GM21619 (cell line): ENCODE measurements at regions not wholly inside any gene's neighbourhood (a gene's known extent, or its start where the extent isn't known, plus 50 kb on each side); places are given as distances from the start of the nearest gene placed in this dataset.

Experiments
- ATAC-seq: cut with Tn5 transposase; IDR thresholded peaks from one replicate; pipeline ENCODE4 v1.9.1; 2021; ENCODE audit not compliant: unreplicated experiment

DNA sequence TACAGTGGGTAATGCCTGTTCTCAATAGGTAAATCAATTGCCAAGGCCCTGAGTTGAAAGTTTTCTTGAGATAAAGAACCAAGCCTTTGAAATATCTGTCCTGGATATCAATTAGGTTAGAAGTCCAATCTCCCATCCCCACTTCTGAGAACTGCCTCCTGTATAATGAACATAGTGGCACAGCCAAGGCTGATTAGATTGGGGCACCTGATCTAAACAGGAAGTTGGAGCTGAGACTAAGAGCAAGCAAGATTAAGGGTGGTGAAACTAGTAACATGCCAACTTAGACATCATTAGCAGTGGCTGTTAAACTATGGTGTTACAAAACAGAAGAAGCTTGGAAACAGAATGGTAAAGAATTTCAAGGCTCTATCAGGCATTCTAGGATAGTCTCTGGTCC, 137.7 kb upstream of the TMEM108 start:
- ATAC-seq = no peak

- ATAC-seq = no peak
These were observed 140.1 kb upstream of the TMEM108 start for GRCh38 chr3:132898141-132898540.

DNA sequence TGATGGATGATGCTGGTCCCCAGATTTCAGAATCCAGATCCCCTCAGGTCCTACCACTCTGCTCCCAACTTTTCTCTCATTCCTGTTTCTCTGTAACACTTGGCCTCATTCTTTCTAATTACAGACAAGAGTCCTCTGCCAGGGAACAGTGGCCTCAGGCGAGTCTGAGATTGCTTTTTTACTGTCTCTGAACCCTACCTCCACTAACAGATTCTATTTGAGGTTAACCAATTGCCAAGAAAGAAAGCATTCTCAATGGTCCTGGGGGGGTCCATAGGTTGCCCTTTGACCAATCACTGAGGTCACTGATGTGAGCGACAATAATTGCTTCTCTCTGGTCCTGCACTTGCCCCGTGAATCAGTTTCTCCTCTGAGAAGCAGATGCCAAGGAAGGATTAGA, 145.2 kb upstream of the TMEM108 start:
- no peak for ATAC-seq

- no peak for ATAC-seq
These were observed 156.3 kb upstream of the TMEM108 start for GRCh38 chr3:132881756-132882409.

DNA sequence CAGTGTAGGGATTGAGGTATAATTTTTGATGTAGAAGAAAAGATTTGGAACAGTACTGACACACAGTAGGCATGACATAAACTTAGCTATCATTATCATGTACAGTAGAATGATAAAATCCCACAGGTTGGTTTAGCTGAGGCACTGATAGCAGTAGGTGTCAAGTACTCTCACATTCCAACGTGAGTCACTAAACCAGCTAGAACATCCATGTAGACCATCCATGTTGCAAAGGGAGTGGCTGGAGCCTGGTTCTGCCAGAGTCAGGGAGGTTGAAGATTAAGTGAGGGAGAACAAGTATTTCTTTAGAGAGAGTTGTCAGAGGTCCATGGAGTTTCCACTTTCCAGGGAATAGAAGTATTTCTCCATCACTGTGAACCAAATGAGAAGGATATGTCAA, 157.2 kb upstream of the TMEM108 start:
- no peak for ATAC-seq

GRCh38 chr3:132879656-132880055, 157.4 kb upstream of the NPHP3 start:
- ATAC-seq = no peak

- ATAC-seq = no peak
These were observed 152.5 kb upstream of the NPHP3 start for GRCh38 chr3:132874701-132875100.

DNA sequence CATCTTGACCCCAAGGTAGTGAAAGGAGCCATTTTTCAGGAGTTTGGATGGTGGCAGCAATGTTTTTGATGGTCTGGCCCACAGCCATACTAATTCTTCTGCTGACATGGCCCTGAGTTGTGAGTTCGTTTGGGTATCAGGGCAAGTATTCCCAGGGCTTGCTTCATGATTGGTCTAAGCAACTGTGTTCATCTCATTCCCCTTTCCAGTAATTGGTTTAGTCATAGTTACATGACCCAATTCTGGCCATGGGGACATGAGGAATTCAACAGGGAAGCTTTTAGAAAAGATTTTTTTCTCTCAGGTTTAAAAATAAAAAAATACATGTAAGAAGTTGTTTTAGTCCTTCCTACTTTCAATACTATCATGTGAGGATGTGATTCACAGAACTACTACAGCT, 150.5 kb upstream of the NPHP3 start:
- no peak for ATAC-seq

DNA sequence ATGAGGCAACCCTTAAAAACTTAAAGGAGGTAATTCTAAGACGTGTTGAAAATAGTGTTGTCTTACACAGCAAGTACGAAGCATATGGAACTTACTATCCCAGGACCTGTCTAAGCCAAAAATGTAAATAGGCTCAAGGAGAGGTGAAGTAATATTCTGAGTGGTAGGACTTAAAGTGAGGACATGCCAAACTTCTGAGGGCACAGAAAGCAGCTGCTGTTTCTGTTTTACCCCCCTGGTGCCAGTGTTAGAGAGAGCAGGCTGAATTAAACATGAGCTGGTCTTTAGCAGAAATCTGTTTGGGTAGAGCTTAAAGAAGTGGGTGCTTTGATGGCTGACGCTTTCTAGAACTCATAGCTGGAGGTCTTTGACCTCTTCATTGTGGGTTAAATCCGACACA, 149.7 kb upstream of the NPHP3 start:
- ATAC-seq = no peak

DNA sequence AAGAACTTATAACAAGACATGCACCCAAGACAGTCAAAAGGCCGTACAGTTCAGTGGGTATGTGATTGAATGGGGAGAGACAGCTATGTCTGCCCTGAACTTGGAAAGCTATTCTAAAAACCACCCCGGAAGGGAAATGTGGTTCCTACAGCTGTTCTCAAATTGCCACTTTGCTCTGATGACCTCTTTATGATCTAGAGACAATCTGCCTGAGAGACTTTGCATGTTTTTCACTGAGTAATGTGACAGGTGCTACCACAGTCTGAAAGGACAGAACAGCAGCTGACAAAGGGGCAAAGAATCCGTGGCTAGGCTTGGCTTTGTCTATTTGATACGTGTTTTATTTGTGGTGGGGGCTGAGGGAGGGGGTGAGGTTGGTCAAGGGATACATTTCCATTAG, 148.3 kb upstream of the NPHP3 start:
- ATAC-seq = no peak

GRCh38 chr3:132867956-132868355, 145.7 kb upstream of the NPHP3 start:
- ATAC-seq = no peak

GRCh38 chr3:132867526-132867925, 145.3 kb upstream of the NPHP3 start:
- no peak for ATAC-seq

- no peak for ATAC-seq
These were observed 135.1 kb upstream of the NPHP3 start for GRCh38 chr3:132857317-132857716.

DNA sequence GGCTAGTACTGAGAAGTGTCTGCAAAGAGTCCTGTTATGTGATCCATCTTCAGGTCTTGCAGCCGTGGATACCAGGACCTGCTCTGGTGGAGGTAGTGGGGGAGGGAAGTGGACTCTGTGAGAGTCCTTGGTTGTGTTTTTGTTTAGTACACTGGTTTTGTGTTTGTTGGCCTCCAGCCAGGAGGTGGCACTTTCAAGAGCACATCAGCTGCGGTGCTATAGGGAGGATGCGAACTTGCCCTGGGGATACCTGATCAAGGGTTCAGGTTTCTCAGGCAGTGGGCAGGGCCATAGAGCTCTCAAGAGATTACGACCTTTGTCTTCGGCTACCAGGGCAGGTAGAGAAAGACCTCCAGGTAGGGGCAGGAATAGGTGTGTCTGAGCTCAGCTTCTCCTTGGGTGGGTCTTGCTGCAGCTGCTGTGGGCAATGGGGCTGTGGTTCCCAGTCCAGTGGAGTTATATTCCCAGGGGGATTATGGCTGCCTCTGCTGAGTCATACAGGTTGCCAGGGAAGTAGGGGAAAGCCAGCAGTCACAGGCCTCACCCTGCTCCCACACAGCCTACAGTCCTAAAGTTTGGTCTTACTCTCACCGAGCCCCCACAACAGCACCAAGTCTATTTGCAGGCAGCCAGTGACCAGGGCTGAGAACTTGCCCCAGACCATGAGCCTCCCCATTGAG, 132.8 kb upstream of the NPHP3 start:
- no peak for ATAC-seq

DNA sequence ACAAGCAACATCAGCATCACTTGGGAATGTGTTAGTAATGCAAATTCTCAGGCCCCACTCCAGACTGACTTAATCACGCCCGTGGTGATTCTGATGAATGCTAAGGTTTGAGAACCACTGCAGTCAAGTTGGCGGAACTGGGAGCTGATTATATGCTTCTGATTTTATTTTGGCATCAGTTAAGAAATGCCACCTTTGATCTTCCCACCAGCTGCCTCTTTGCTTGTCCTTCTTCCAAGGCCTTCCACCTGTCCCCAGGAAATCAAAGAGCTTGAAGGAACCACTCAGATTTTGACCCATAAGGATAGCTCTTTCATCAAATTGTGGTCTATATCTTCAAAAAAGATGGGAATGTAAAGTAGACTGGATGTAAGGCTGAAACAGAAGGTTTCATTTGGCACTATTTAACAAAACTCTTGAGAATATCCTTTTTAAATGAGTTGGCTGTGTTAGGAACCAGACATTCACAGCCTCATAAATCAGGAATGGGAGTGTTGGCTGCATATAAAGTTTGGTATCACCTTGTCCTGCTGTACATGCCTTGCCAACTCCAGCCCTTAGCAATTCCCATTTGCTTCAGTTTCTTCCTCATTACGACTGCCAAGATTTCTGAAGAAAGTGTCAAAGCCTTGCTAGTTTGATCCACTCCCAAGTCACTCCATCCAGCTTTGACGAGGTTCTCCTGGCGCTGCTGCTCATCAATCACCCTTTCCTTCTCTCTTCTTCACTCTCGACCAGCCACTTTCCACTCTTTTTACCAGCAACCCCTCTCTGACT, 125.8 kb upstream of the NPHP3 start:
- ATAC-seq = no peak

GRCh38 chr3:132843851-132844553, 121.8 kb upstream of the NPHP3 start:
- ATAC-seq = no peak

DNA sequence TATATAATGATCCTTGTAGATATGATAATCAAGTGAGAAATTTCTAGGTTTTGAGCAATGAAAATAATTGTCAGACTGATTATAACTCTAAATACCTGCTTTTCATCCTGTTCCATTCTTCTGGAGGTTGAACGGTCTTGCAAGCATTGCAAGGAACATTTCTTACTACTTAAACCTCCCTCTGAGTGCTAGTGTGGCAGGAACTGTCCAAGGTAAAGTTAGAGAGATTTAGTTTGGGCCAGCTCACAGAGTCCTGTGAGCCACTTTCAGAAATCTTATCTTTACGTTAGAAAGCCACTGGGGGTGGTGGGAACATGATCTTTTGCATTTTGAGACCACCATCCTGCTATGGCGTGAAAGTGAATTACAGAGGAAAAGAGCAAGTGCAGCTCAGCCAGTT, 121.1 kb upstream of the NPHP3 start:
- ATAC-seq = no peak

DNA sequence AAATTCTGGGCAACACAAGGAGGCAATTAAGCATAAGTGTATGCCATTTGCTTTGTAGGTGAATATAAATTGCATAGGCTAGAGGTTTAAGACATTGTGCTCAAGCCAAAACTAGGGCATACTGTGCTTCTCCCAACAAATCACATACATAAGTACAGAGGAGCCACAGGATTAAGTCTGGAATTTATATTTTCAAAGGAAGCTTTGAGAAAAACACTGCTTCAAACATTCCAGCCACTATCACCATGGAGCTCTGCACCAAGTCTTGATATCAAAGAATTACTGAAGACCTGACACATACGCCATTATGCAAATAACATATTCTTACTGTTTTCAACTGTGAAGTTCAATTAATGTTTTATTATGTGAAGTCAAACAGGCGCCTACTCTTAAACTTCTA, 119.4 kb upstream of the NPHP3 start:
- ATAC-seq = no peak

DNA sequence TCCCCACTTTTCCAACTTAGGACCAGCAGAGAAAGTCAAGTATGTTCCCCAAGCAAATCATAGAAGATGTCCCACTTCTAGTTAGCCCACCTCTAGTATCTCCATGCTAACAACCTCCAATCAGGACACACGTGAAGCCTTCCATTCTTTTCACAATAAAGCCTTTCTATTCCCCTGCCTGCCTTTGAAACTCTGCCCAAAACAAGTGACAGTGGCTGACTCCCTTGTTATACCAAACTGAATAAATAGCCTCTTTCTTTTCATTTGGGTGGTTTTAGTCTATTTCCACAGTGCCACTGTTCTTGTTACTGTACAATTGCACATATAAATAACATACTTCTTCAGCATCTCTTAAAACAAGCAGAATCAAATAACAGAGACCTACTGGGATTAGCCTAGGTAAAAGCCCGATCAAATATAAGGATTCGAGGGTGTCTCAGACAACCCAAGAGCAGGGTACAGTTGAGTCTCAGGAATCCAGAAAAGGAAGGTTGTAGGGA, 118.0 kb upstream of the NPHP3 start:
- ATAC-seq = no peak

GRCh38 chr3:132838477-132838876, 116.3 kb upstream of the NPHP3 start:
- ATAC-seq = no peak

- ATAC-seq = no peak
These were observed 115.4 kb upstream of the NPHP3 start for GRCh38 chr3:132837615-132838014.
